ENCODE measurements at regions not wholly inside any gene's neighbourhood (a gene's known extent, or its start where the extent isn't known, plus 50 kb on each side); places are given as distances from the start of the nearest gene placed in this dataset. TPM values are rescaled to one million over a fixed set of nuclear protein-coding genes. Genes with fewer than 3 reads are reported as not detected.

GRCh38 chr10:28481968-28482367 lies 51.0 kb upstream of the WAC start:
- Histone ChIP-seq H3K79me2 (ENCODE audit: control insufficient read depth, insufficient read depth, low read length) (no peaks in the 10 kb centered on the region), H3K4me1 (replicated peaks in 1 of 2; ENCODE audit: control insufficient read depth in 2 of 2, insufficient read depth in 2 of 2, low read length in 2 of 2) (peaks cover 13 to 29% of the 10 kb centered on the region in 2 experiments; a peak in 4 of 5 replicates), H3K9ac (ENCODE audit: insufficient read depth in 1 of 2, low read depth in 2 of 2, low read length in 2 of 2) (no peak overlapping the region), H3K4me2 (ENCODE audit: insufficient read depth, low read length) (no peak overlapping the region), H2AFZ (ENCODE audit: low read depth, low read length) (no peak overlapping the region), H4K20me1 (replicated peaks; ENCODE audit: control insufficient read depth, insufficient read depth, low read length) (no peaks in the 10 kb centered on the region), H3K36me3 (ENCODE audit: control insufficient read depth, insufficient read depth, low read length) (no peaks in the 10 kb centered on the region), H3K27me3 (ENCODE audit: control insufficient read depth in 2 of 2, insufficient read depth in 2 of 2, low read length in 2 of 2) (no peaks in the 10 kb centered on the region), H3K4me3 (no peak overlapping the region), H3K27ac (ENCODE audit: extremely low read depth, low read depth, low read length) (no peak overlapping the region), H3K9me3 (replicated peaks; ENCODE audit: control insufficient read depth, insufficient read depth, low read depth, low read length) (no peaks in the 10 kb centered on the region), H3K9me1 (ENCODE audit: control insufficient read depth, insufficient read depth, low read length) (no peaks in the 10 kb centered on the region)
- in situ Hi-C loops (cut with MboI): no loop called here
- BruUV-seq (replicated peaks): no TSS peak
- WGBS (ENCODE audit: insufficient coverage, low coverage, missing lambda C conversion rate): 17% methylated on average over 1 of the region's 1 CpG
- intact Hi-C loops (cut with micrococcal nuclease): no loop called here
- no peak for DNase-seq (ENCODE audit: extremely low read depth in 1 of 4, low spot score in 3 of 4)
- ChIA-PET POLR2A (no interaction called here), CTCF (ENCODE audit: low intra/inter-chr PET ratio) (no interaction called here)
- no peak for FAIRE-seq
- ATAC-seq: no peak
- peak; percentile 88 for TF ChIP-seq ZNF12 (CRISPR knock-in tag; IDR thresholded peaks at IDR 0.05)
- TF ChIP-seq YBX1 (IDR thresholded peaks at IDR 0.05): no peak

Small RNA genes in the stretch of these regions (small RNA-seq; reads per million reads assigned to genes)
- gene RF00012: not detected
